ENCODE measurements at regions not wholly inside any gene's neighbourhood (a gene's known extent, or its start where the extent isn't known, plus 50 kb on each side); places are given as distances from the start of the nearest gene placed in this dataset.

DNA sequence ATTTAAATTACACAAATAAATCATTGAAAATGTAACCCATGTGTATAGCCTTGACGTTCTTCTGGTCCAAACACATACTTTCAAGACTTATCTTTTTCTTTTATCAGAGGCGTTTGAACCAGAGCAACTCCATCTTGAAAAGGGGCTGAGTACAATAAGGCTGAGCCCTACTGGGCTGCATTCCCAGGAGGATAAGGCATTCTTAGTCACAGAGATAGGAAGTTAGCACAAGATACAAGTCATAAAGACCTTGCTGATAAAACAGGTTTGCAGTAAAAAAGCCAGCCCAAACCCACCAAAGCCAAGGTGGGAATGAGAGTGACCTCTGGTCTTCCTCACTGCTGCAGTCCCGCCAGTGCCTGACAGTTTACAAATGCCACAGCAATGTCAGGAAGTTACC is 101.0 kb upstream of the IGSF10 start:
- TF ChIP-seq POLR2A (IDR thresholded peaks at IDR 0.05) (no peak), POLR2AphosphoS5 (IDR thresholded peaks at IDR 0.05) (no peak)
- TF ChIP-seq, protein P1, sequence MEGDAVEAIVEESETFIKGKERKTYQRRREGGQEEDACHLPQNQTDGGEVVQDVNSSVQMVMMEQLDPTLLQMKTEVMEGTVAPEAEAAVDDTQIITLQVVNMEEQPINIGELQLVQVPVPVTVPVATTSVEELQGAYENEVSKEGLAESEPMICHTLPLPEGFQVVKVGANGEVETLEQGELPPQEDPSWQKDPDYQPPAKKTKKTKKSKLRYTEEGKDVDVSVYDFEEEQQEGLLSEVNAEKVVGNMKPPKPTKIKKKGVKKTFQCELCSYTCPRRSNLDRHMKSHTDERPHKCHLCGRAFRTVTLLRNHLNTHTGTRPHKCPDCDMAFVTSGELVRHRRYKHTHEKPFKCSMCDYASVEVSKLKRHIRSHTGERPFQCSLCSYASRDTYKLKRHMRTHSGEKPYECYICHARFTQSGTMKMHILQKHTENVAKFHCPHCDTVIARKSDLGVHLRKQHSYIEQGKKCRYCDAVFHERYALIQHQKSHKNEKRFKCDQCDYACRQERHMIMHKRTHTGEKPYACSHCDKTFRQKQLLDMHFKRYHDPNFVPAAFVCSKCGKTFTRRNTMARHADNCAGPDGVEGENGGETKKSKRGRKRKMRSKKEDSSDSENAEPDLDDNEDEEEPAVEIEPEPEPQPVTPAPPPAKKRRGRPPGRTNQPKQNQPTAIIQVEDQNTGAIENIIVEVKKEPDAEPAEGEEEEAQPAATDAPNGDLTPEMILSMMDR (IDR thresholded peaks at IDR 0.05): no peak

Measured in prostate gland (tissue), 2 donors.